ENCODE measurements at regions not wholly inside any gene's neighbourhood (a gene's known extent, or its start where the extent isn't known, plus 50 kb on each side); places are given as distances from the start of the nearest gene placed in this dataset.

DNA sequence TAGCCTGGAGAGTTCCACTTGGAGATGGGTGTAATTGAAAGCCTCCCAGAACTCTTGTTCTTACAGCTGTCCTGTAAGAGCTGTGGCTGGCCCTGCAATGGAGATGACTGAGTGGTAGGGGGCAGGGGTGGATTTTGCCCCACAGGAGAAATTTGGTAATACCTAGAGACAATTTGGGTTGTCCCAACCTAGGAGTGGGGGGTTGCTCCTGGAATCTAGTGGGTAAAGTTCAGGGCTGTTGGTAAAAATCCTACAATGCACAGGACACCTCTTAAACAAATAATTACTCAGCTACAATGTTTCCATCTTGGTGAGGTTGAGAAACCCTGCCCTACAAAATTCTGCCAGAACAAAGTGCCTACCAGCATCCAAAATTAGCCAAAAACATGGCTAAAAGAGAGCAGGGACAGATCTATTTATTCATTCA lies 181.1 kb upstream of the SH3BP4 start:
- TF ChIP-seq JUN (CRISPR knock-in tag; IDR thresholded peaks at IDR 0.05) (no peak), ATF3 (CRISPR knock-in tag; conservative IDR thresholded peaks at IDR 0.05) (no peak), ZNF263 (CRISPR knock-in tag; IDR thresholded peaks at IDR 0.05; ENCODE audit: low read depth) (no peak), ETV6 (CRISPR knock-in tag; IDR thresholded peaks at IDR 0.05) (no peak), TEAD4 (CRISPR knock-in tag; IDR thresholded peaks at IDR 0.05) (no peak), TP53 (CRISPR knock-in tag; IDR thresholded peaks at IDR 0.05) (no peak), RORB (CRISPR knock-in tag; IDR thresholded peaks at IDR 0.05) (no peak), CTCF (IDR thresholded peaks at IDR 0.05) (no peak), ZBTB21 (CRISPR knock-in tag; IDR thresholded peaks at IDR 0.05; ENCODE audit: borderline replicate concordance) (no peak), NR3C1 (CRISPR knock-in tag; conservative IDR thresholded peaks at IDR 0.05; ENCODE audit: low read depth) (no peak)
- TF ChIP-seq, protein P1, sequence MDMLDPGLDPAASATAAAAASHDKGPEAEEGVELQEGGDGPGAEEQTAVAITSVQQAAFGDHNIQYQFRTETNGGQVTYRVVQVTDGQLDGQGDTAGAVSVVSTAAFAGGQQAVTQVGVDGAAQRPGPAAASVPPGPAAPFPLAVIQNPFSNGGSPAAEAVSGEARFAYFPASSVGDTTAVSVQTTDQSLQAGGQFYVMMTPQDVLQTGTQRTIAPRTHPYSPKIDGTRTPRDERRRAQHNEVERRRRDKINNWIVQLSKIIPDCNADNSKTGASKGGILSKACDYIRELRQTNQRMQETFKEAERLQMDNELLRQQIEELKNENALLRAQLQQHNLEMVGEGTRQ (CRISPR knock-in tag; IDR thresholded peaks at IDR 0.05): no peak
- TF ChIP-seq, protein P2, sequence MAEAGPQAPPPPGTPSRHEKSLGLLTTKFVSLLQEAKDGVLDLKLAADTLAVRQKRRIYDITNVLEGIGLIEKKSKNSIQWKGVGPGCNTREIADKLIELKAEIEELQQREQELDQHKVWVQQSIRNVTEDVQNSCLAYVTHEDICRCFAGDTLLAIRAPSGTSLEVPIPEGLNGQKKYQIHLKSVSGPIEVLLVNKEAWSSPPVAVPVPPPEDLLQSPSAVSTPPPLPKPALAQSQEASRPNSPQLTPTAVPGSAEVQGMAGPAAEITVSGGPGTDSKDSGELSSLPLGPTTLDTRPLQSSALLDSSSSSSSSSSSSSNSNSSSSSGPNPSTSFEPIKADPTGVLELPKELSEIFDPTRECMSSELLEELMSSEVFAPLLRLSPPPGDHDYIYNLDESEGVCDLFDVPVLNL (CRISPR knock-in tag; IDR thresholded peaks at IDR 0.05; ENCODE audit: borderline replicate concordance, low read depth): no peak

Measured in WTC11 (cell line).